Prostate gland (tissue), 2 donors: ENCODE measurements at regions not wholly inside any gene's neighbourhood (a gene's known extent, or its start where the extent isn't known, plus 50 kb on each side); places are given as distances from the start of the nearest gene placed in this dataset.

Experiments used
- DNase-seq: peaks from one replicate; pipeline ENCODE4 v3.0.0-alpha.2; 2019; ENCODE audit warnings: low spot score
- H3K27ac ChIP-seq, 2 donors: fragments of 200-600 bp; sonication (generic); 2 replicates each; pipeline ENCODE4 v1.5.1; 2017 to 2019
- H3K27me3 ChIP-seq: fragments of 200-600 bp; sonication (generic); replicated peaks from 2 replicates; pipeline ENCODE4 v1.5.1; 2019; ENCODE audit not compliant: insufficient read depth
- H3K36me3 ChIP-seq, 2 donors: fragments of 200-600 bp; sonication (generic); 1 replicate in 1 of 2; 2 replicates in 1 of 2; pipeline versions ENCODE4 v1.5.1 to v1.8.1; 2017 to 2019
- H3K4me1 ChIP-seq: fragments of 200-600 bp; sonication (generic); replicated peaks from 2 replicates; pipeline ENCODE4 v1.5.1; 2019
- H3K4me3 ChIP-seq, 2 donors: fragments of 200-600 bp; sonication (generic); 2 replicates each; pipeline ENCODE4 v1.5.1; 2017 to 2019
- H3K9me3 ChIP-seq: fragments of 200-600 bp; sonication (generic); 2 replicates; pipeline ENCODE4 v1.5.1; 2017
- POLR2A ChIP-seq: fragments of 450-650 bp; IDR thresholded peaks from one replicate; pipeline ENCODE4 v1.6.1; 2016; ENCODE audit warnings: antibody characterized with exemption, mild to moderate bottlenecking
- POLR2AphosphoS5 ChIP-seq: sonication (generic); formaldehyde crosslinking; IDR thresholded peaks from one replicate; pipeline ENCODE4 v1.6.1; 2017; ENCODE audit warnings: antibody characterized with exemption
- WGBS: methylation state at CpG from one replicate; pipeline ENCODE4 v1.1.5; 2018; 5-methylcytosine and 5-hydroxymethylcytosine counted together
- intact Hi-C: fragments of 100-400 bp; cut with DNase I; formaldehyde crosslinking; loops from one replicate; pipeline ENCODE4 v1.14.2; 2022
- TF ChIP-seq, protein P1 (sequence below), 4 experiments: fragments of 200-600 bp in 2 of 4; fragments of 450-650 bp in 2 of 4; sonication (generic) in 2 of 4; IDR thresholded peaks; 1 replicate in 3 of 4; 2 replicates in 1 of 4; pipeline ENCODE4 v1.5.1; 2016 to 2019; ENCODE audit warnings: antibody characterized with exemption in 4 of 4, mild to moderate bottlenecking in 2 of 4, moderate library complexity in 2 of 4

DNA sequence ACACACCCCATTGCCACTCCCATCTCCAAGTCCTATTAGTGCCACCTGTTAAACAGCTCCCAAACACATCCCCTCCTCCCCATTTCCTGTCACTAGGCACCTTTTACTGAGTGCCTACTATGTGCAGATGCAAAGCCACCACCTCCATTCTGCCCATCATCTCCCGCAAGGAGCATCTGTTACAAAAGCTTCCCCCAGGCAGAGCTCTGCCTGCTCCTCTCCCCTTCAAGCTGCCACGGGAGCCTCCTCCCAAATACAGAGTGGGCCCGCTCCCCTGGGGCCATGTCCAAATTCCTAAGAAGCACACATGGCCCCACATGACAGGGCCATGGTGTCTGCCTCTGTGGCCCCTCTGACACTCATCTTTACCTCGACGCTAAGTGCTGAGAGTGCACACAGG is 149.7 kb downstream of the OAT start:
- Histone ChIP-seq H3K36me3 (no peaks in the 10 kb centered on the region), H3K9me3 (no peaks in the 10 kb centered on the region), H3K4me1 (no peaks in the 10 kb centered on the region), H3K4me3 (no peak overlapping the region), H3K27me3 (no peaks in the 10 kb centered on the region), H3K27ac (no peak overlapping the region)
- no peak for DNase-seq
- intact Hi-C loops: no loop called here
- TF ChIP-seq POLR2AphosphoS5 (no peak), POLR2A (no peak)
- TF ChIP-seq, protein P1, sequence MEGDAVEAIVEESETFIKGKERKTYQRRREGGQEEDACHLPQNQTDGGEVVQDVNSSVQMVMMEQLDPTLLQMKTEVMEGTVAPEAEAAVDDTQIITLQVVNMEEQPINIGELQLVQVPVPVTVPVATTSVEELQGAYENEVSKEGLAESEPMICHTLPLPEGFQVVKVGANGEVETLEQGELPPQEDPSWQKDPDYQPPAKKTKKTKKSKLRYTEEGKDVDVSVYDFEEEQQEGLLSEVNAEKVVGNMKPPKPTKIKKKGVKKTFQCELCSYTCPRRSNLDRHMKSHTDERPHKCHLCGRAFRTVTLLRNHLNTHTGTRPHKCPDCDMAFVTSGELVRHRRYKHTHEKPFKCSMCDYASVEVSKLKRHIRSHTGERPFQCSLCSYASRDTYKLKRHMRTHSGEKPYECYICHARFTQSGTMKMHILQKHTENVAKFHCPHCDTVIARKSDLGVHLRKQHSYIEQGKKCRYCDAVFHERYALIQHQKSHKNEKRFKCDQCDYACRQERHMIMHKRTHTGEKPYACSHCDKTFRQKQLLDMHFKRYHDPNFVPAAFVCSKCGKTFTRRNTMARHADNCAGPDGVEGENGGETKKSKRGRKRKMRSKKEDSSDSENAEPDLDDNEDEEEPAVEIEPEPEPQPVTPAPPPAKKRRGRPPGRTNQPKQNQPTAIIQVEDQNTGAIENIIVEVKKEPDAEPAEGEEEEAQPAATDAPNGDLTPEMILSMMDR (IDR thresholded peaks at IDR 0.05): no peak
- WGBS: 84% methylated on average over 5 of the region's 5 CpGs

GRCh38 chr10:124267911-124268549 is 150.7 kb downstream of the OAT start:
- intact Hi-C loops: no loop called here
- WGBS: 88% methylated on average over 6 of the region's 6 CpGs

DNA sequence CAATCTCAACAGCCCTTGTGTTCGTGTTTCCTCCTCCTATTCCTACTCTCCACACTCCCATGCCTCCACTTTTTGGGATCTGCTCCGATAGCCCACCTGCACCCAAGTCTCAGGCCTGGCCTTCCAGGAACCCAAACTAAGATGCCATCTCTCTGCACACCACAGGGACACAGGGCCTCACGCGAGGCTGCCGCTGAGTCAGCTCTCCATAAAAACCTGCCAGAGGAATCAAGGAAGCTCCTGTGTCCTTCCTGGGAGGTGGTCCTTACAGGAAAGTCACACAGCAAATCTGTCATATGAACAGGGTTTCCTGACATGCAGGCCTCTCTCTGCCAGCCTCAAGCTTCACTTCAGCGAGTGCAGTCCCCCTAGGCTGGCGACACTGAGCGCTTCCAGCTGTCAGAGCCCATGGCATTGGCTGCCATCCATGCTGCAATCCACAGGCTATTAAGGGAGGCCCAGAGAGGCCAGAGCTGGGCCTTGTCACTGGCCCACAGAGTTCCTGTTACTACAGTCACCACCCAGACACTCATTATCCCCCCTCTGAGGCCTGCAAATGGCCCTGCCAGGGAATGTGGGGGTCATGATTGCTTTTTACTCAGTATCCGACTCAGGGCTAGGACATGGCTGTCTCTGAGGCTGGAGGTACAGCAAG is 151.4 kb downstream of the OAT start:
- Histone ChIP-seq H3K4me3 (no peak overlapping the region), H3K4me1 (no peaks in the 10 kb centered on the region), H3K9me3 (no peaks in the 10 kb centered on the region), H3K27me3 (no peaks in the 10 kb centered on the region), H3K36me3 (no peaks in the 10 kb centered on the region), H3K27ac (no peak overlapping the region)
- intact Hi-C loops: no loop called here
- 77% methylated on average over 9 of the region's 9 CpGs for WGBS
- no peak for DNase-seq
- TF ChIP-seq, protein P1 (IDR thresholded peaks at IDR 0.05): no peak

More at GRCh38 chr10:124267911-124268549, 150.7 kb downstream of the OAT start:
- H3K27ac ChIP-seq: no peak overlapping the region
- no peak for DNase-seq
- TF ChIP-seq, protein P1 (IDR thresholded peaks at IDR 0.05): no peak
- TF ChIP-seq POLR2A (no peak), POLR2AphosphoS5 (no peak)
- H3K36me3 ChIP-seq: no peaks in the 10 kb centered on the region
- no peaks in the 10 kb centered on the region for H3K4me1 ChIP-seq
- H3K4me3 ChIP-seq: no peak overlapping the region
- no peaks in the 10 kb centered on the region for H3K9me3 ChIP-seq
- no peaks in the 10 kb centered on the region for H3K27me3 ChIP-seq

- no peak for TF ChIP-seq POLR2A
- TF ChIP-seq, protein P1 (IDR thresholded peaks at IDR 0.05): no peak
- no peak for TF ChIP-seq POLR2AphosphoS5
- WGBS: 94% methylated on average over 15 of the region's 15 CpGs
- no peak overlapping the region for H3K27ac ChIP-seq
- intact Hi-C loops: no loop called here
- no peak for DNase-seq
- no peak overlapping the region for H3K4me3 ChIP-seq
- no peaks in the 10 kb centered on the region for H3K36me3 ChIP-seq
- H3K4me1 ChIP-seq: no peaks in the 10 kb centered on the region
- H3K27me3 ChIP-seq: no peaks in the 10 kb centered on the region
- H3K9me3 ChIP-seq: no peaks in the 10 kb centered on the region
Measured at GRCh38 chr10:124266468-124267230, 152.1 kb downstream of the OAT start.
